ENCODE measurements at regions not wholly inside any gene's neighbourhood (a gene's known extent, or its start where the extent isn't known, plus 50 kb on each side); places are given as distances from the start of the nearest gene placed in this dataset.

- no peaks in the 10 kb centered on the region for H3K9me3 ChIP-seq
- no peaks in the 10 kb centered on the region for H3K27me3 ChIP-seq
- H3K27ac ChIP-seq = no peak overlapping the region
- H3K36me3 ChIP-seq = no peaks in the 10 kb centered on the region
- TF ChIP-seq CTCF (IDR thresholded peaks at IDR 0.05) = no peak
- no peak for TF ChIP-seq POLR2AphosphoS5 (IDR thresholded peaks at IDR 0.05)
- no peak for TF ChIP-seq EP300 (IDR thresholded peaks at IDR 0.05)
- no peak for TF ChIP-seq POLR2A (IDR thresholded peaks at IDR 0.05)
- intact Hi-C loops (cut with DNase I; ENCODE audit: low total_unique reads) = no loop called here
- WGBS, 5 donors = 84 to 94% (median 91%) methylated on average over 14 to 16 of the region's 16 CpGs
- peaks cover 0 to 6% (median under 1%) of the 10 kb centered on the region in 4 donors for H3K4me1 ChIP-seq
- no peak overlapping the region for H3K4me3 ChIP-seq
- DNase-seq = no peak
These were observed 142.6 kb downstream of the MRPL14 start for GRCh38 chr6:43984442-43985321.

- Histone ChIP-seq H3K27ac (no peak overlapping the region), H3K4me3 (no peak overlapping the region), H3K9me3 (no peaks in the 10 kb centered on the region), H3K4me1 (peaks cover 0 to 5% (median 0%) of the 10 kb centered on the region in 4 donors), H3K36me3 (no peaks in the 10 kb centered on the region), H3K27me3 (no peaks in the 10 kb centered on the region)
- intact Hi-C loops (cut with DNase I; ENCODE audit: low total_unique reads) = no loop called here
- no peak for TF ChIP-seq EP300 (IDR thresholded peaks at IDR 0.05)
- TF ChIP-seq CTCF (IDR thresholded peaks at IDR 0.05) = no peak
- TF ChIP-seq POLR2AphosphoS5 (IDR thresholded peaks at IDR 0.05) = no peak
- no peak for TF ChIP-seq POLR2A (IDR thresholded peaks at IDR 0.05)
- DNase-seq = no peak
- WGBS, 5 donors = 39 to 62% (median 46%) methylated on average over 7 of the region's 7 CpGs
These were observed 143.6 kb downstream of the MRPL14 start for GRCh38 chr6:43983632-43984031.

GRCh38 chr6:43983191-43983590, 144.1 kb downstream of the MRPL14 start:
- Histone ChIP-seq H3K36me3 (no peaks in the 10 kb centered on the region), H3K9me3 (no peaks in the 10 kb centered on the region), H3K27me3 (no peaks in the 10 kb centered on the region), H3K27ac (no peak overlapping the region), H3K4me1 (peaks cover 0 to 5% (median 0%) of the 10 kb centered on the region in 4 donors), H3K4me3 (no peak overlapping the region)
- 50 to 100% (median 92%) methylated on average over 2 of the region's 2 CpGs for WGBS, 5 donors
- no peak for DNase-seq
- intact Hi-C loops (cut with DNase I; ENCODE audit: low total_unique reads) = no loop called here
- TF ChIP-seq POLR2A (IDR thresholded peaks at IDR 0.05) (no peak), CTCF (IDR thresholded peaks at IDR 0.05) (no peak), POLR2AphosphoS5 (IDR thresholded peaks at IDR 0.05) (no peak), EP300 (IDR thresholded peaks at IDR 0.05) (no peak)

- no peaks in the 10 kb centered on the region for H3K36me3 ChIP-seq
- no peaks in the 10 kb centered on the region for H3K9me3 ChIP-seq
- no peaks in the 10 kb centered on the region for H3K27me3 ChIP-seq
- TF ChIP-seq POLR2AphosphoS5 (IDR thresholded peaks at IDR 0.05) (no peak), POLR2A (IDR thresholded peaks at IDR 0.05) (no peak), EP300 (IDR thresholded peaks at IDR 0.05) (no peak), CTCF (IDR thresholded peaks at IDR 0.05) (no peak)
- intact Hi-C loops (cut with DNase I; ENCODE audit: low total_unique reads) = no loop called here
- no peak overlapping the region for H3K27ac ChIP-seq
- WGBS, 5 donors = 38 to 91% (median 51%) methylated on average over 2 of the region's 2 CpGs
- H3K4me3 ChIP-seq = no peak overlapping the region
- DNase-seq = peak in 1 of 2 donors; percentile 10
- peaks cover 0 to 5% (median 0%) of the 10 kb centered on the region in 4 donors for H3K4me1 ChIP-seq
These were observed 145.1 kb downstream of the MRPL14 start for GRCh38 chr6:43982084-43982625.
